ENCODE measurements at regions not wholly inside any gene's neighbourhood (a gene's known extent, or its start where the extent isn't known, plus 50 kb on each side); places are given as distances from the start of the nearest gene placed in this dataset.

DNA sequence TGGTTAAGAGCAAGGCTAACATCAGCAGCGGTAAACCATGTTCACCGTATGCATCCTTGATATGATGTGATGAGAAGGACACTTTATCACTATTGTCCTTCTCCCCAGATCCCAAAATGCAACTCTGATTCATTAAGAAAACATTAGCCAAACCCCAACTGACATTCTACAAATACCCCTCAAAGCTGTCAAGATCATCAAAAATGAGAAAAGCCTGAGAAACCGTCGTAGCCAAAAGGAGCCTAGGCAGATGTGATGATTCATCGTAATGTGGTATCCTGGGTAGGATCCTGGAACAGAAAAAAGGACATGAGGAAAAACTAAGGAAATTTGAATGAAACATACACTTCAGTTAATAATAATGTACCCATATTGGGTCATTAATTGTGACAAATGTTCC is 67.3 kb upstream of the ST6GAL2 start:
- Histone ChIP-seq H4K8ac (ENCODE audit: low read depth, low read length) (no peak overlapping the region), H3K27ac (replicated peaks; ENCODE audit: low read length) (no peak overlapping the region), H4K91ac (ENCODE audit: low read depth, low read length, poor library complexity) (no peak overlapping the region)

DNA sequence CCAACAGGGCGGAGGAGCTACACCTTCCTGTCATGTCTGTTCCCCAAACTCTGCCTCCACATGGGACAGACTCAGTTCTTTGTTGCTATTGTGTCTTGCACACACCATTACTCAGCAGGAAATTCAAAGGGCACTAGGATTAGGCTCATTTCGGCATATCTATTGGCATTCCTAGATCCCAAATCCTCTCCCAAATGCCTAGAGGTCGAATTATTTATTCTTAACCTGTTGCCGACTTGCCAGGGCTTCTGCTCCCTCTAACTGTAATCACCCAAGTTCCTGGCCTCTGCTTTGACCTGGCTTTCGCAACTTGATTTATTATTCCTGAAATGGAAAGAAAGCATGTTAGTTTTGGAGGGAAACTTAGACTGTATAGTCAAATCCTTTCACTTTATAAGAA is 67.8 kb upstream of the ST6GAL2 start:
- Histone ChIP-seq H4K8ac (ENCODE audit: low read depth, low read length) (no peak overlapping the region), H2BK12ac (ENCODE audit: low read length) (no peak overlapping the region), H2BK120ac (ENCODE audit: low read depth, low read length) (no peak overlapping the region), H2AK5ac (ENCODE audit: low read depth, low read length) (no peak overlapping the region), H3K4me1 (ENCODE audit: control insufficient read depth in 2 of 2, insufficient read depth in 1 of 2, low read depth in 1 of 2, low read length in 2 of 2) (peaks cover 0 to 3% of the 10 kb centered on the region in 2 donors), H3K23ac (ENCODE audit: low read depth, low read length, poor library complexity) (no peak overlapping the region), H4K91ac (ENCODE audit: low read depth, low read length, poor library complexity) (no peak overlapping the region), H3K27me3 (ENCODE audit: control insufficient read depth in 3 of 3, insufficient read depth in 3 of 3, low read depth in 1 of 3, low read length in 3 of 3) (no peaks in the 10 kb centered on the region), H3K4me2 (ENCODE audit: insufficient read depth, low read length, poor library complexity, severe bottlenecking) (no peak overlapping the region), H3K4ac (ENCODE audit: low read length) (no peak overlapping the region), H2BK5ac (ENCODE audit: low read length) (no peak overlapping the region), H3K27ac (replicated peaks; ENCODE audit: low read length) (no peak overlapping the region), H3K9me3 (replicated peaks in 1 of 2; ENCODE audit: control insufficient read depth in 2 of 2, insufficient read depth in 1 of 2, low read depth in 1 of 2, low read length in 2 of 2) (no peaks in the 10 kb centered on the region), H3K4me3 (ENCODE audit: low read length in 2 of 2) (no peak overlapping the region), H3K9ac (ENCODE audit: low read depth, low read length, poor library complexity) (no peak overlapping the region), H2AFZ (ENCODE audit: low read length) (no peak overlapping the region), H2BK15ac (ENCODE audit: low read length) (no peak overlapping the region), H3K14ac (ENCODE audit: low read length) (no peak overlapping the region), H3K36me3 (replicated peaks in 1 of 2; ENCODE audit: control insufficient read depth in 2 of 2, insufficient read depth in 2 of 2, low read length in 2 of 2) (no peaks in the 10 kb centered on the region), H3K79me1 (ENCODE audit: low read depth, low read length) (no peaks in the 10 kb centered on the region), H3K18ac (ENCODE audit: low read length) (no peak overlapping the region)
- no peak for DNase-seq (ENCODE audit: low spot score)
- no CpG with 5 or more reads among the region's 5 CpGs for WGBS, 2 donors (ENCODE audit: extremely low coverage in 2 of 2, insufficient read length in 2 of 2, insufficient replicate concordance in 1 of 2)

More for the DNA sequence above, 67.3 kb upstream of the ST6GAL2 start:
- H3K23ac ChIP-seq (ENCODE audit: low read depth, low read length, poor library complexity): no peak overlapping the region
- H2BK120ac ChIP-seq (ENCODE audit: low read depth, low read length): no peak overlapping the region
- H3K14ac ChIP-seq (ENCODE audit: low read length): no peak overlapping the region
- H3K79me1 ChIP-seq (ENCODE audit: low read depth, low read length): no peaks in the 10 kb centered on the region
- H3K4ac ChIP-seq (ENCODE audit: low read length): no peak overlapping the region
- H3K9me3 ChIP-seq (replicated peaks in 1 of 2; ENCODE audit: control insufficient read depth in 2 of 2, insufficient read depth in 1 of 2, low read depth in 1 of 2, low read length in 2 of 2): no peaks in the 10 kb centered on the region
- H3K4me3 ChIP-seq (ENCODE audit: low read length in 2 of 2): no peak overlapping the region
- no peak overlapping the region for H2AFZ ChIP-seq (ENCODE audit: low read length)
- H2BK12ac ChIP-seq (ENCODE audit: low read length): no peak overlapping the region
- H3K18ac ChIP-seq (ENCODE audit: low read length): no peak overlapping the region
- H3K27me3 ChIP-seq (ENCODE audit: control insufficient read depth in 3 of 3, insufficient read depth in 3 of 3, low read depth in 1 of 3, low read length in 3 of 3): no peaks in the 10 kb centered on the region
- H3K9ac ChIP-seq (ENCODE audit: low read depth, low read length, poor library complexity): no peak overlapping the region
- H3K4me2 ChIP-seq (ENCODE audit: insufficient read depth, low read length, poor library complexity, severe bottlenecking): no peak overlapping the region
- no peaks in the 10 kb centered on the region for H3K36me3 ChIP-seq (replicated peaks in 1 of 2; ENCODE audit: control insufficient read depth in 2 of 2, insufficient read depth in 2 of 2, low read length in 2 of 2)
- no peak overlapping the region for H2BK15ac ChIP-seq (ENCODE audit: low read length)
- no peak overlapping the region for H2AK5ac ChIP-seq (ENCODE audit: low read depth, low read length)
- H3K4me1 ChIP-seq (ENCODE audit: control insufficient read depth in 2 of 2, insufficient read depth in 1 of 2, low read depth in 1 of 2, low read length in 2 of 2): peaks cover 0 to 3% of the 10 kb centered on the region in 2 donors
- DNase-seq (ENCODE audit: low spot score): no peak
- no CpG with 5 or more reads among the region's 5 CpGs for WGBS, 2 donors (ENCODE audit: extremely low coverage in 2 of 2, insufficient read length in 2 of 2, insufficient replicate concordance in 1 of 2)
- H2BK5ac ChIP-seq (ENCODE audit: low read length): no peak overlapping the region

DNA sequence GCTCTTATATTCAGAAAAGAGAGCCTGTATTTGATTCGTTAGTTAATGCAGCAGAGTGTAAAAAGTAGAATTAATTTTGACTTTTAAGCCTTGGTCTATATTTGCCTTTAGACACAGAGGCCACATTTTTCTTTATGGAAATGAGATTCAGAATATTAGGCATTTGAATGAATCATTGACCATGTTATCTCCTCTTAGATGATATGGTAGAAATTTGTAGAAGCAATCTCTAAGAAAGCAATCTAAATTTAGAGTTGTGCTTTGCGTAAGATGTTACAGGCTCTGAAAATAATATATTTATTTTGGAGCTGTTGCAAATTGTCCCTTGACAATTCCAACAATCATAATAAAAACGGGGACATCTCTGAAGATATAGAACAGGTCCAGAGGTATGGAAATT is 68.3 kb upstream of the ST6GAL2 start:
- no peak overlapping the region for H4K8ac ChIP-seq (ENCODE audit: low read depth, low read length)
- no peaks in the 10 kb centered on the region for H3K9me3 ChIP-seq (replicated peaks in 1 of 2; ENCODE audit: control insufficient read depth in 2 of 2, insufficient read depth in 1 of 2, low read depth in 1 of 2, low read length in 2 of 2)
- H2BK120ac ChIP-seq (ENCODE audit: low read depth, low read length): no peak overlapping the region
- H3K79me1 ChIP-seq (ENCODE audit: low read depth, low read length): no peaks in the 10 kb centered on the region
- peaks cover 0 to 3% of the 10 kb centered on the region in 2 donors for H3K4me1 ChIP-seq (ENCODE audit: control insufficient read depth in 2 of 2, insufficient read depth in 1 of 2, low read depth in 1 of 2, low read length in 2 of 2)
- no peak overlapping the region for H4K91ac ChIP-seq (ENCODE audit: low read depth, low read length, poor library complexity)
- no peaks in the 10 kb centered on the region for H3K27me3 ChIP-seq (ENCODE audit: control insufficient read depth in 3 of 3, insufficient read depth in 3 of 3, low read depth in 1 of 3, low read length in 3 of 3)
- H2BK15ac ChIP-seq (ENCODE audit: low read length): no peak overlapping the region
- no CpG with 5 or more reads among the region's 3 CpGs for WGBS, 2 donors (ENCODE audit: extremely low coverage in 2 of 2, insufficient read length in 2 of 2, insufficient replicate concordance in 1 of 2)
- no peak overlapping the region for H3K4me2 ChIP-seq (ENCODE audit: insufficient read depth, low read length, poor library complexity, severe bottlenecking)
- H2BK5ac ChIP-seq (ENCODE audit: low read length): no peak overlapping the region
- no peak overlapping the region for H3K9ac ChIP-seq (ENCODE audit: low read depth, low read length, poor library complexity)
- H2AFZ ChIP-seq (ENCODE audit: low read length): no peak overlapping the region
- H3K23ac ChIP-seq (ENCODE audit: low read depth, low read length, poor library complexity): no peak overlapping the region
- H3K18ac ChIP-seq (ENCODE audit: low read length): no peak overlapping the region
- DNase-seq (ENCODE audit: low spot score): no peak
- H2BK12ac ChIP-seq (ENCODE audit: low read length): no peak overlapping the region
- no peak overlapping the region for H2AK5ac ChIP-seq (ENCODE audit: low read depth, low read length)
- no peak overlapping the region for H3K4me3 ChIP-seq (ENCODE audit: low read length in 2 of 2)
- H3K4ac ChIP-seq (ENCODE audit: low read length): no peak overlapping the region
- H3K27ac ChIP-seq (replicated peaks; ENCODE audit: low read length): no peak overlapping the region
- H3K14ac ChIP-seq (ENCODE audit: low read length): no peak overlapping the region
- no peaks in the 10 kb centered on the region for H3K36me3 ChIP-seq (replicated peaks in 1 of 2; ENCODE audit: control insufficient read depth in 2 of 2, insufficient read depth in 2 of 2, low read length in 2 of 2)

DNA sequence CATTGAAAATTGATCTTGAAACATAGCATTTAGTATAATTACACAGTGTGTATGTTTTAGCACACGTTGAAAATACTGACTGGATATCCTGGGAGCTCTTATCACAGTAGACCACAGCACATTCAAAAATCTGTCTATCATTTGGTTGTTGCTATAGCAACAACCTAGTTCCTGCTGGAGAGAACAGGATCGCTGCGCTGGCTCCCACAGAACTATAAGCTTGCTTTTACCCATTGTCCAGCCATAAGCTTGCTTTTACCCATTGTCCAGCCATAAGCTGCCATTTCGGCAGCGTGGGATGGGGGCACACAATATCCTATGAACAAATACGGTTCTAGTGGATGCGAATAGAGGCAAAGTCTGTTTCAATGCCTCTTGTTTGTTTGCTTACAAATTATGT is 70.4 kb upstream of the ST6GAL2 start:
- Histone ChIP-seq H2BK5ac (ENCODE audit: low read length) (no peak overlapping the region), H2BK12ac (ENCODE audit: low read length) (no peak overlapping the region), H3K9me3 (replicated peaks in 1 of 2; ENCODE audit: control insufficient read depth in 2 of 2, insufficient read depth in 1 of 2, low read depth in 1 of 2, low read length in 2 of 2) (no peaks in the 10 kb centered on the region), H3K18ac (ENCODE audit: low read length) (no peak overlapping the region), H3K4me3 (ENCODE audit: low read length in 2 of 2) (no peak overlapping the region), H3K4ac (ENCODE audit: low read length) (no peak overlapping the region), H4K91ac (ENCODE audit: low read depth, low read length, poor library complexity) (no peak overlapping the region), H3K4me2 (ENCODE audit: insufficient read depth, low read length, poor library complexity, severe bottlenecking) (no peak overlapping the region), H3K27ac (replicated peaks; ENCODE audit: low read length) (no peak overlapping the region), H2AK5ac (ENCODE audit: low read depth, low read length) (no peak overlapping the region), H3K36me3 (replicated peaks in 1 of 2; ENCODE audit: control insufficient read depth in 2 of 2, insufficient read depth in 2 of 2, low read length in 2 of 2) (no peaks in the 10 kb centered on the region), H3K9ac (ENCODE audit: low read depth, low read length, poor library complexity) (no peak overlapping the region), H3K23ac (ENCODE audit: low read depth, low read length, poor library complexity) (no peak overlapping the region), H3K14ac (ENCODE audit: low read length) (no peak overlapping the region), H3K4me1 (ENCODE audit: control insufficient read depth in 2 of 2, insufficient read depth in 1 of 2, low read depth in 1 of 2, low read length in 2 of 2) (peaks cover 0 to 3% of the 10 kb centered on the region in 2 donors), H3K27me3 (ENCODE audit: control insufficient read depth in 3 of 3, insufficient read depth in 3 of 3, low read depth in 1 of 3, low read length in 3 of 3) (no peaks in the 10 kb centered on the region), H4K8ac (ENCODE audit: low read depth, low read length) (no peak overlapping the region), H3K79me1 (ENCODE audit: low read depth, low read length) (no peaks in the 10 kb centered on the region), H2AFZ (ENCODE audit: low read length) (peak overlapping the region; percentile 73), H2BK15ac (ENCODE audit: low read length) (no peak overlapping the region), H2BK120ac (ENCODE audit: low read depth, low read length) (no peak overlapping the region)
- no CpG with 5 or more reads among the region's 7 CpGs for WGBS, 2 donors (ENCODE audit: extremely low coverage in 2 of 2, insufficient read length in 2 of 2, insufficient replicate concordance in 1 of 2)
- no peak for DNase-seq (ENCODE audit: low spot score)
